ENCODE measurements at regions not wholly inside any gene's neighbourhood (a gene's known extent, or its start where the extent isn't known, plus 50 kb on each side); places are given as distances from the start of the nearest gene placed in this dataset.

- no peak for TF ChIP-seq CTCF (IDR thresholded peaks at IDR 0.05 in 2 of 3, conservative IDR thresholded peaks at IDR 0.05 in 1 of 3; ENCODE audit: borderline replicate concordance in 1 of 3, insufficient read depth in 1 of 3, low read depth in 2 of 3, low read length in 2 of 3)
- TF ChIP-seq POLR2AphosphoS5 (IDR thresholded peaks at IDR 0.05; ENCODE audit: low read depth, low read length) = no peak
- TF ChIP-seq, protein P1, sequence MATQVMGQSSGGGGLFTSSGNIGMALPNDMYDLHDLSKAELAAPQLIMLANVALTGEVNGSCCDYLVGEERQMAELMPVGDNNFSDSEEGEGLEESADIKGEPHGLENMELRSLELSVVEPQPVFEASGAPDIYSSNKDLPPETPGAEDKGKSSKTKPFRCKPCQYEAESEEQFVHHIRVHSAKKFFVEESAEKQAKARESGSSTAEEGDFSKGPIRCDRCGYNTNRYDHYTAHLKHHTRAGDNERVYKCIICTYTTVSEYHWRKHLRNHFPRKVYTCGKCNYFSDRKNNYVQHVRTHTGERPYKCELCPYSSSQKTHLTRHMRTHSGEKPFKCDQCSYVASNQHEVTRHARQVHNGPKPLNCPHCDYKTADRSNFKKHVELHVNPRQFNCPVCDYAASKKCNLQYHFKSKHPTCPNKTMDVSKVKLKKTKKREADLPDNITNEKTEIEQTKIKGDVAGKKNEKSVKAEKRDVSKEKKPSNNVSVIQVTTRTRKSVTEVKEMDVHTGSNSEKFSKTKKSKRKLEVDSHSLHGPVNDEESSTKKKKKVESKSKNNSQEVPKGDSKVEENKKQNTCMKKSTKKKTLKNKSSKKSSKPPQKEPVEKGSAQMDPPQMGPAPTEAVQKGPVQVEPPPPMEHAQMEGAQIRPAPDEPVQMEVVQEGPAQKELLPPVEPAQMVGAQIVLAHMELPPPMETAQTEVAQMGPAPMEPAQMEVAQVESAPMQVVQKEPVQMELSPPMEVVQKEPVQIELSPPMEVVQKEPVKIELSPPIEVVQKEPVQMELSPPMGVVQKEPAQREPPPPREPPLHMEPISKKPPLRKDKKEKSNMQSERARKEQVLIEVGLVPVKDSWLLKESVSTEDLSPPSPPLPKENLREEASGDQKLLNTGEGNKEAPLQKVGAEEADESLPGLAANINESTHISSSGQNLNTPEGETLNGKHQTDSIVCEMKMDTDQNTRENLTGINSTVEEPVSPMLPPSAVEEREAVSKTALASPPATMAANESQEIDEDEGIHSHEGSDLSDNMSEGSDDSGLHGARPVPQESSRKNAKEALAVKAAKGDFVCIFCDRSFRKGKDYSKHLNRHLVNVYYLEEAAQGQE (IDR thresholded peaks at IDR 0.05; ENCODE audit: low read depth) = no peak
- no peak for TF ChIP-seq POLR2A (IDR thresholded peaks at IDR 0.05; ENCODE audit: borderline replicate concordance, extremely low read depth, insufficient read depth, insufficient read length)
- no peak for TF ChIP-seq EZH2 (IDR thresholded peaks at IDR 0.05)
- no peak for TF ChIP-seq JUND (IDR thresholded peaks at IDR 0.05)
- TF ChIP-seq EZH2phosphoT487 (IDR thresholded peaks at IDR 0.05; ENCODE audit: borderline replicate concordance) = no peak
- TF ChIP-seq TCF7L2 (IDR thresholded peaks at IDR 0.05; ENCODE audit: borderline replicate concordance, extremely low read depth, insufficient read depth, insufficient read length) = no peak
- no peak for TF ChIP-seq EGR1 (IDR thresholded peaks at IDR 0.05; ENCODE audit: low read depth)
- TF ChIP-seq CEBPB (IDR thresholded peaks at IDR 0.05; ENCODE audit: low read depth) = no peak
These were observed 822.8 kb upstream of the C9orf72 start for GRCh38 chr9:28396058-28396457.
